SJCRH30 (cell line): ENCODE measurements at regions not wholly inside any gene's neighbourhood (a gene's known extent, or its start where the extent isn't known, plus 50 kb on each side); places are given as distances from the start of the nearest gene placed in this dataset.

Source experiments
- DNase-seq, 2 experiments: peaks; one replicate each; pipeline ENCODE4 v3.0.0-alpha.2; 2015 to 2020
- H3K27ac ChIP-seq: fragments of 250-450 bp; sonication (Bioruptor Pico); 2 replicates; pipeline ENCODE4 v1.5.1; 2020; ENCODE audit warnings: mild to moderate bottlenecking, moderate library complexity
- H3K27me3 ChIP-seq: fragments of 250-450 bp; sonication (Bioruptor Pico); 2 replicates; pipeline ENCODE4 v1.5.1; 2020; ENCODE audit warnings: mild to moderate bottlenecking, moderate library complexity
- H3K36me3 ChIP-seq: fragments of 250-450 bp; sonication (Bioruptor Pico); 2 replicates; pipeline ENCODE4 v1.5.1; 2020; ENCODE audit warnings: mild to moderate bottlenecking, moderate library complexity
- H3K4me1 ChIP-seq: fragments of 250-450 bp; sonication (Bioruptor Pico); 2 replicates; pipeline ENCODE4 v1.5.1; 2020; ENCODE audit warnings: mild to moderate bottlenecking, moderate library complexity
- H3K4me3 ChIP-seq: fragments of 250-450 bp; sonication (Bioruptor Pico); 2 replicates; pipeline ENCODE4 v1.5.1; 2020; ENCODE audit warnings: mild to moderate bottlenecking, moderate library complexity
- H3K9me3 ChIP-seq: fragments of 250-450 bp; sonication (Bioruptor Pico); replicated peaks from 2 replicates; pipeline ENCODE4 v1.5.1; 2020; ENCODE audit warnings: mild to moderate bottlenecking, moderate library complexity

GRCh38 chr14:22334275-22334577 lies 254.8 kb downstream of the DAD1 start:
- H3K4me1 ChIP-seq = peaks cover 3% of the 10 kb centered on the region; the same call in 1 of the 2 replicates
- no peaks in the 10 kb centered on the region for H3K36me3 ChIP-seq
- H3K9me3 ChIP-seq = peaks cover 11% of the 10 kb centered on the region
- H3K27ac ChIP-seq = no peak overlapping the region
- H3K4me3 ChIP-seq = no peak overlapping the region
- DNase-seq = no peak
- no peaks in the 10 kb centered on the region; the same call in 1 of the 2 replicates for H3K27me3 ChIP-seq

- Histone ChIP-seq H3K36me3 (no peaks in the 10 kb centered on the region), H3K27me3 (no peaks in the 10 kb centered on the region; the same call in 1 of the 2 replicates), H3K9me3 (peaks cover 15% of the 10 kb centered on the region), H3K4me3 (no peak overlapping the region), H3K4me1 (no peaks in the 10 kb centered on the region), H3K27ac (no peak overlapping the region)
- no peak for DNase-seq
These were observed 255.4 kb downstream of the DAD1 start for GRCh38 chr14:22333422-22334274.

GRCh38 chr14:22332686-22333421 lies 256.2 kb downstream of the DAD1 start:
- Histone ChIP-seq H3K4me1 (no peaks in the 10 kb centered on the region), H3K27ac (no peak overlapping the region), H3K4me3 (no peak overlapping the region), H3K36me3 (no peaks in the 10 kb centered on the region), H3K9me3 (peaks cover 15% of the 10 kb centered on the region), H3K27me3 (no peaks in the 10 kb centered on the region; the same call in 1 of the 2 replicates)
- DNase-seq = no peak

- no peaks in the 10 kb centered on the region for H3K4me1 ChIP-seq
- H3K4me3 ChIP-seq = no peak overlapping the region
- no peaks in the 10 kb centered on the region for H3K36me3 ChIP-seq
- DNase-seq = no peak
- no peak overlapping the region for H3K27ac ChIP-seq
- no peaks in the 10 kb centered on the region; the same call in 1 of the 2 replicates for H3K27me3 ChIP-seq
- H3K9me3 ChIP-seq = peaks cover 15% of the 10 kb centered on the region
These were observed 259.7 kb downstream of the DAD1 start for GRCh38 chr14:22329371-22329770.

GRCh38 chr14:22325676-22326400 lies 263.2 kb downstream of the DAD1 start:
- Histone ChIP-seq H3K4me1 (no peaks in the 10 kb centered on the region), H3K27me3 (0 out of 2 replicates have a peak, but pooled peaks cover 7% of the 10 kb centered on the region), H3K27ac (no peak overlapping the region), H3K9me3 (peaks cover 13% of the 10 kb centered on the region), H3K36me3 (no peaks in the 10 kb centered on the region), H3K4me3 (no peak overlapping the region)
- no peak for DNase-seq

- no peak for DNase-seq
- H3K4me1 ChIP-seq = no peaks in the 10 kb centered on the region
- no peak overlapping the region for H3K4me3 ChIP-seq
- H3K27me3 ChIP-seq = 0 out of 2 replicates have a peak, but pooled peaks cover 7% of the 10 kb centered on the region
- no peak overlapping the region for H3K27ac ChIP-seq
- H3K9me3 ChIP-seq = no peaks in the 10 kb centered on the region
- no peaks in the 10 kb centered on the region for H3K36me3 ChIP-seq
These were observed 268.7 kb downstream of the DAD1 start for GRCh38 chr14:22320362-22320750.

GRCh38 chr14:22319526-22320361 lies 269.3 kb downstream of the DAD1 start:
- no peak overlapping the region for H3K27ac ChIP-seq
- peak; percentile 58 to 65 for DNase-seq
- no peaks in the 10 kb centered on the region for H3K9me3 ChIP-seq
- no peaks in the 10 kb centered on the region for H3K4me1 ChIP-seq
- no peak overlapping the region for H3K4me3 ChIP-seq
- H3K27me3 ChIP-seq = 0 out of 2 replicates have a peak, but pooled peaks cover 7% of the 10 kb centered on the region
- no peaks in the 10 kb centered on the region for H3K36me3 ChIP-seq

- Histone ChIP-seq H3K9me3 (no peaks in the 10 kb centered on the region), H3K4me1 (no peaks in the 10 kb centered on the region), H3K36me3 (no peaks in the 10 kb centered on the region), H3K4me3 (no peak overlapping the region), H3K27ac (no peak overlapping the region), H3K27me3 (0 out of 2 replicates have a peak, but pooled peaks cover 7% of the 10 kb centered on the region)
- no peak for DNase-seq
These were observed 270.1 kb downstream of the DAD1 start for GRCh38 chr14:22318951-22319350.

- Histone ChIP-seq H3K27ac (no peak overlapping the region), H3K27me3 (0 out of 2 replicates have a peak, but pooled peaks cover 4% of the 10 kb centered on the region), H3K9me3 (no peaks in the 10 kb centered on the region), H3K4me3 (no peak overlapping the region), H3K4me1 (no peaks in the 10 kb centered on the region), H3K36me3 (no peaks in the 10 kb centered on the region)
- no peak for DNase-seq
These were observed 272.6 kb downstream of the DAD1 start for GRCh38 chr14:22316473-22316872.

GRCh38 chr14:22315336-22315735 lies 273.7 kb downstream of the DAD1 start:
- Histone ChIP-seq H3K27me3 (no peaks in the 10 kb centered on the region), H3K27ac (no peak overlapping the region), H3K9me3 (no peaks in the 10 kb centered on the region), H3K4me3 (no peak overlapping the region), H3K4me1 (no peaks in the 10 kb centered on the region), H3K36me3 (no peaks in the 10 kb centered on the region)
- DNase-seq = no peak

GRCh38 chr14:22314183-22314820 lies 274.7 kb downstream of the DAD1 start:
- H3K4me1 ChIP-seq = no peaks in the 10 kb centered on the region
- no peak overlapping the region for H3K27ac ChIP-seq
- no peaks in the 10 kb centered on the region for H3K36me3 ChIP-seq
- peak; percentile 40 to 80 for DNase-seq
- H3K27me3 ChIP-seq = no peaks in the 10 kb centered on the region; the same call in 1 of the 2 replicates
- H3K4me3 ChIP-seq = no peak overlapping the region
- no peaks in the 10 kb centered on the region for H3K9me3 ChIP-seq

- Histone ChIP-seq H3K4me3 (no peak overlapping the region), H3K27ac (no peak overlapping the region), H3K4me1 (no peaks in the 10 kb centered on the region), H3K36me3 (no peaks in the 10 kb centered on the region), H3K9me3 (no peaks in the 10 kb centered on the region), H3K27me3 (no peaks in the 10 kb centered on the region; the same call in 1 of the 2 replicates)
- no peak for DNase-seq
These were observed 275.7 kb downstream of the DAD1 start for GRCh38 chr14:22313172-22313801.

GRCh38 chr14:22311636-22312035 lies 277.4 kb downstream of the DAD1 start:
- H3K4me3 ChIP-seq = no peak overlapping the region
- H3K36me3 ChIP-seq = no peaks in the 10 kb centered on the region
- H3K27ac ChIP-seq = no peak overlapping the region
- no peak for DNase-seq
- H3K27me3 ChIP-seq = no peaks in the 10 kb centered on the region; the same call in 1 of the 2 replicates
- H3K9me3 ChIP-seq = no peaks in the 10 kb centered on the region
- H3K4me1 ChIP-seq = no peaks in the 10 kb centered on the region
